GM12878 (cell line): ENCODE measurements at regions not wholly inside any gene's neighbourhood (a gene's known extent, or its start where the extent isn't known, plus 50 kb on each side); places are given as distances from the start of the nearest gene placed in this dataset.

Source experiments
- ATAC-seq: fragments of 200-7000 bp; cut with Tn5 transposase; 3 replicates; pipeline ENCODE4 v1.9.1; 2020; ENCODE audit warnings: mild to moderate bottlenecking, moderate library complexity
- BruUV-seq: library from RNA; stranded (reverse); fragments of 400-500 nt; replicated peaks from 2 replicates; lab custom pipeline; 2021; lab: Mats Ljungman, UMichigan
- CTCF ChIA-PET: fragments of 300-600 bp; sonication (Branson Sonifier 250); formaldehyde crosslinking; extraction: SDS; loops from one replicate; lab custom pipeline; 2021; ENCODE audit warnings: inconsistent platforms; lab: Yijun Ruan, JAX
- POLR2A ChIA-PET: fragments of 350-600 bp; formaldehyde crosslinking; extraction: SDS; loops from one replicate; lab custom pipeline; 2021; ENCODE audit warnings: inconsistent platforms; lab: Charles Lee
- RAD21 ChIA-PET: fragments of 300-600 bp; sonication (Branson Sonifier 250); formaldehyde crosslinking; loops from one replicate; lab custom pipeline; 2023; ENCODE audit warnings: antibody characterized with exemption; ENCODE audit not compliant: unreplicated experiment; lab: Charles Lee
- SMC1A ChIA-PET: fragments of 300-600 bp; sonication (Branson Sonifier 250); formaldehyde crosslinking; loops from one replicate; lab custom pipeline; 2023; ENCODE audit not compliant: unreplicated experiment, uncharacterized antibody; lab: Charles Lee
- DNase-seq: peaks from one replicate; pipeline ENCODE4 v3.0.0-alpha.2; 2011; ENCODE audit warnings: low read depth, low spot score
- FAIRE-seq: peaks from 3 replicates; lab custom pipeline; 2011; peaks lifted over from hg19 to GRCh38; lab: Jason Lieb, UNC
- H2AFZ ChIP-seq: 2 replicates; pipeline ENCODE4 v1.6.0; 2011; ENCODE audit warnings: low read depth, low read length, control low read depth; ENCODE audit not compliant: control insufficient read depth
- H3K27ac ChIP-seq: 2 replicates; pipeline ENCODE4 v1.5.1; 2011; ENCODE audit warnings: control low read depth; ENCODE audit not compliant: control insufficient read depth, insufficient read depth
- H3K27me3 ChIP-seq, 2 experiments: replicated peaks in 1 of 2; 2 replicates each; pipeline versions ENCODE4 v1.6.0 to v1.6.1; 2011; ENCODE audit warnings: low read length in 1 of 2; ENCODE audit not compliant: control insufficient read depth in 2 of 2, insufficient read depth in 2 of 2
- H3K36me3 ChIP-seq, 2 experiments: 2 replicates each; pipeline ENCODE4 v1.5.1; 2011; ENCODE audit warnings: low read length in 1 of 2; ENCODE audit not compliant: control insufficient read depth in 2 of 2, insufficient read depth in 2 of 2
- H3K4me1 ChIP-seq: 2 replicates; pipeline ENCODE4 v1.6.1; 2011; ENCODE audit warnings: mild to moderate bottlenecking, low read length, moderate library complexity, mixed read lengths; ENCODE audit not compliant: control insufficient read depth, insufficient read depth
- H3K4me2 ChIP-seq: 2 replicates; pipeline ENCODE4 v1.6.0; 2011; ENCODE audit warnings: control low read depth; ENCODE audit not compliant: control insufficient read depth, insufficient read depth
- H3K4me3 ChIP-seq: fragments of 200-600 bp; sonication (generic); 2 replicates; pipeline ENCODE4 v1.5.1; 2016
- H3K79me2 ChIP-seq: 2 replicates; pipeline ENCODE4 v1.6.0; 2011; ENCODE audit warnings: low read length; ENCODE audit not compliant: control insufficient read depth, insufficient read depth
- H3K9ac ChIP-seq: 2 replicates; pipeline ENCODE4 v1.8.0; 2011; ENCODE audit warnings: low read length, control low read depth, mixed read lengths; ENCODE audit not compliant: control insufficient read depth, insufficient read depth
- H3K9me3 ChIP-seq: replicated peaks from 3 replicates; pipeline ENCODE4 v1.5.1; 2011; ENCODE audit warnings: mild to moderate bottlenecking, low read length; ENCODE audit not compliant: control insufficient read depth, insufficient read depth
- H4K20me1 ChIP-seq: 2 replicates; pipeline ENCODE4 v1.6.0; 2011; ENCODE audit not compliant: control insufficient read depth, insufficient read depth
- ATF2 ChIP-seq: IDR thresholded peaks from 2 replicates; pipeline ENCODE4 v1.6.1; 2012; ENCODE audit warnings: low read length, inconsistent platforms
- BACH1 ChIP-seq: fragments of 450-650 bp; IDR thresholded peaks from 2 replicates; pipeline ENCODE4 v1.6.1; 2017; ENCODE audit warnings: mild to moderate bottlenecking, borderline replicate concordance
- BRCA1 ChIP-seq: IDR thresholded peaks from 2 replicates; pipeline ENCODE4 v1.6.1; 2011; ENCODE audit warnings: low read depth, low read length, improper control_type of control experiment
- CHD4 ChIP-seq: fragments of 200-600 bp; sonication (generic); IDR thresholded peaks from 2 replicates; pipeline ENCODE4 v1.6.1; 2016; ENCODE audit warnings: mild to moderate bottlenecking
- EGR1 ChIP-seq, 2 experiments: IDR thresholded peaks; 1 replicate in 1 of 2; 2 replicates in 1 of 2; pipeline ENCODE4 v1.6.1; 2011 to 2012; ENCODE audit warnings: low read depth in 2 of 2, low read length in 2 of 2, borderline replicate concordance in 1 of 2, mild to moderate bottlenecking in 1 of 2, moderate library complexity in 1 of 2
- ETV6 ChIP-seq, 2 experiments: fragments of 450-650 bp in 1 of 2; IDR thresholded peaks in 1 of 2; conservative IDR thresholded peaks in 1 of 2; 2 replicates each; pipeline ENCODE4 v1.6.1; 2014; ENCODE audit warnings: antibody characterized with exemption in 1 of 2, borderline replicate concordance in 1 of 2, low read depth in 1 of 2, mild to moderate bottlenecking in 1 of 2, moderate library complexity in 1 of 2
- EZH2 ChIP-seq: IDR thresholded peaks from 2 replicates; pipeline ENCODE4 v1.6.1; 2012; ENCODE audit warnings: low read depth, mild to moderate bottlenecking, control low read depth, inconsistent platforms, low read length, borderline replicate concordance; ENCODE audit not compliant: control insufficient read depth
- GATAD2B ChIP-seq: fragments of 450-650 bp; conservative IDR thresholded peaks from 2 replicates; pipeline ENCODE4 v1.6.1; 2017; ENCODE audit warnings: low read depth, mild to moderate bottlenecking, moderate library complexity
- HDAC6 ChIP-seq: fragments of 200-600 bp; sonication (generic); IDR thresholded peaks from one replicate; pipeline ENCODE4 v1.8.0; 2017; ENCODE audit warnings: antibody characterized with exemption; ENCODE audit not compliant: unreplicated experiment
- HSF1 ChIP-seq: fragments of 150-350 bp; IDR thresholded peaks from 2 replicates; pipeline ENCODE4 v1.6.1; 2014; ENCODE audit warnings: mild to moderate bottlenecking, low read depth, low read length
- IRF4 ChIP-seq: IDR thresholded peaks from 2 replicates; pipeline ENCODE4 v1.6.1; 2011; ENCODE audit warnings: low read depth, low read length
- IRF5 ChIP-seq: fragments of 450-650 bp; IDR thresholded peaks from 2 replicates; pipeline ENCODE4 v1.6.1; 2017; ENCODE audit warnings: borderline replicate concordance
- JUNB ChIP-seq: IDR thresholded peaks from 2 replicates; pipeline ENCODE4 v1.6.1; 2016; ENCODE audit warnings: antibody characterized with exemption, mild to moderate bottlenecking
- KAT2A ChIP-seq: conservative IDR thresholded peaks from 2 replicates; pipeline ENCODE4 v1.6.1; 2011; ENCODE audit warnings: low read depth, low read length; ENCODE audit not compliant: control insufficient read depth
- KLF5 ChIP-seq: fragments of 450-650 bp; IDR thresholded peaks from 2 replicates; pipeline ENCODE4 v1.6.1; 2014; ENCODE audit warnings: mild to moderate bottlenecking; ENCODE audit not compliant: partially characterized antibody
- MYB ChIP-seq: fragments of 150-350 bp; IDR thresholded peaks from 2 replicates; pipeline ENCODE4 v1.6.1; 2014; ENCODE audit warnings: mild to moderate bottlenecking, low read depth, low read length, borderline replicate concordance
- POLR2AphosphoS2 ChIP-seq: IDR thresholded peaks from 2 replicates; pipeline ENCODE4 v1.6.1; 2011; ENCODE audit warnings: low read depth, mild to moderate bottlenecking, low read length, improper control_type of control experiment, moderate library complexity
- SP1 ChIP-seq: IDR thresholded peaks from one replicate; pipeline ENCODE4 v1.6.1; 2011; ENCODE audit warnings: low read depth, low read length
- TAF1 ChIP-seq: IDR thresholded peaks from 2 replicates; pipeline ENCODE4 v1.6.1; 2011; ENCODE audit warnings: mild to moderate bottlenecking, low read depth, low read length, borderline replicate concordance
- YBX1 ChIP-seq: fragments of 450-650 bp; IDR thresholded peaks from 2 replicates; pipeline ENCODE4 v1.6.1; 2016; ENCODE audit warnings: antibody characterized with exemption
- ZNF384 ChIP-seq: IDR thresholded peaks from 2 replicates; pipeline ENCODE4 v1.6.1; 2012; ENCODE audit warnings: low read depth, mild to moderate bottlenecking, low read length, improper control_type of control experiment, borderline replicate concordance
- ZNF622 ChIP-seq: fragments of 450-650 bp; IDR thresholded peaks from 2 replicates; pipeline ENCODE4 v1.6.1; 2017; ENCODE audit warnings: mild to moderate bottlenecking, inconsistent platforms
- WGBS: methylation state at CpG from one replicate; pipeline ENCODE4 v1.1.6; 2016; ENCODE audit warnings: low lambda C conversion rate; ENCODE audit not compliant: insufficient replicate concordance, insufficient coverage; ENCODE audit errors: missing lambda C conversion rate; 5-methylcytosine and 5-hydroxymethylcytosine counted together
- in situ Hi-C: fragments of 300-500 bp; cut with MboI; formaldehyde crosslinking; loops from 9 replicates; pipeline ENCODE4 v1.14.3; 2018; ENCODE audit warnings: mixed read lengths
- intact Hi-C: fragments of 100-400 bp; cut with micrococcal nuclease; formaldehyde crosslinking; loops from one replicate; pipeline ENCODE4 v1.14.2; 2022; ENCODE audit not compliant: unreplicated experiment

GRCh38 chr6:44606504-44606903 is 219.0 kb downstream of the CDC5L start (continued):
- TF ChIP-seq ATF2, result no peak
- TF ChIP-seq KAT2A, result no peak
- no peak for TF ChIP-seq IRF5
- no peak for TF ChIP-seq SP1
- no peak for TF ChIP-seq IRF4
- TF ChIP-seq GATAD2B, result no peak
- no peak for TF ChIP-seq BRCA1

- ATAC-seq, result no peak
- no peak for DNase-seq
- Histone ChIP-seq H3K36me3 (no peaks in the 10 kb centered on the region), H3K4me2 (no peak overlapping the region), H3K9ac (no peak overlapping the region), H3K27ac (no peak overlapping the region), H4K20me1 (no peaks in the 10 kb centered on the region; the same call in 1 of the 2 replicates), H3K4me1 (no peaks in the 10 kb centered on the region), H3K4me3 (no peak overlapping the region), H3K9me3 (no peaks in the 10 kb centered on the region), H3K27me3 (no peaks in the 10 kb centered on the region; a peak in 1 of 4 replicates)
- no TSS peak for BruUV-seq
- SMC1A ChIA-PET, result no interaction called here
- in situ Hi-C loops, result no loop called here
- WGBS, result 31% methylated on average over 6 of the region's 6 CpGs
- no peak for FAIRE-seq
- RAD21 ChIA-PET, result no interaction called here
- intact Hi-C loops, result no loop called here
- TF ChIP-seq MYB (no peak), KAT2A (no peak), JUNB (no peak), HDAC6 (no peak), EZH2 (no peak), EGR1 (IDR thresholded peaks at IDR 0.05; ENCODE audit: borderline replicate concordance in 1 of 2, low read depth in 2 of 2, low read length in 2 of 2) (no peak), BACH1 (no peak), TAF1 (no peak), POLR2AphosphoS2 (no peak), KLF5 (no peak), ZNF384 (no peak), ZNF622 (no peak), CHD4 (no peak), YBX1 (no peak), ETV6 (conservative IDR thresholded peaks at IDR 0.05 in 1 of 2, IDR thresholded peaks at IDR 0.05 in 1 of 2; ENCODE audit: borderline replicate concordance in 1 of 2, low read depth in 1 of 2) (no peak), HSF1 (no peak)
- TF ChIP-seq, all 136 proteins: peak for 0
- Histone ChIP-seq H3K79me2 (no peaks in the 10 kb centered on the region), H2AFZ (no peak overlapping the region)
- ChIA-PET POLR2A (no interaction called here), CTCF (no interaction called here)
These were observed 219.5 kb downstream of the CDC5L start for GRCh38 chr6:44606976-44607375.
